ENCODE measurements at regions not wholly inside any gene's neighbourhood (a gene's known extent, or its start where the extent isn't known, plus 50 kb on each side); places are given as distances from the start of the nearest gene placed in this dataset.

DNA sequence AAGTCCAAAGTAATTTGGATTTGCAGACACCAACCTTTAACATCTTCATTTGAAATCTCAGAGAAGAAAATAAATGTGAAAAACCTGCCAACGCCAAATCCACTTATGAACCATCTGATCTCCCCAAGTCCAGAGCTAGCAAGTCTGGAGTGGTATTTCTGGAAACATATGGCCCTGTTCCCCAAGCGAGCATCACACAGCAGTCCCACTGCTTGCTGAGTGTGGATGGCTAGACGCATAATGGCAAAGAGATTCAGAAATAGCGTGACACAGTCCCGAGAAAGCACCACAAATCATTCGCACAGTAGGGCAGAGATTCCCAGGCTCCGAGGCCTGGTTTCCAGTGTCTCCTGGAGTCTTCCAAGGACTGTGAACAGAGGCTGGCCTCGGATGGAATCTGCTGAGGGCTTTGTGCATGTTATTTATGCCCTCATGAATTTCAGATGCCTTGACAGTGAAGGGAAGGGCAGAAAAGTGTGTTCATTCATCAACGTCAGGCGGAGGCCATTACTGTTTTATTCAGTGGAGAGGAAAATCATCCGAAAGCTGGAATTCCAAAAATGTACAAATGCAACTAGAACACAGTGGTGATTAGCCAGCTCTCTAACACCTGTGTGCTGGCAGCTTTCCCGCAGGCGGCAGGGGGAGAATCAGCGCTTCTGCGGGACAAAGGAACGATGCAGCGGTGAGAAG lies 417.0 kb downstream of the EIPR1 start:
- Histone ChIP-seq H3K36me3 (no peaks in the 10 kb centered on the region), H3K9me3 (no peaks in the 10 kb centered on the region), H3K4me3 (no peak overlapping the region), H3K27me3 (no peaks in the 10 kb centered on the region), H3K27ac (no peak overlapping the region), H3K4me1 (no peaks in the 10 kb centered on the region)
- intact Hi-C loops (cut with DNase I; ENCODE audit: low total_unique reads) (no loop called here), in situ Hi-C loops (cut with MboI; ENCODE audit: low sequenced_read_pairs in 4 of 4) (no loop called here)
- ATAC-seq (no peak), DNase-seq (no peak)
- TF ChIP-seq POLR2A (IDR thresholded peaks at IDR 0.05) (no peak), CTCF (IDR thresholded peaks at IDR 0.05 in 4 of 5, conservative IDR thresholded peaks at IDR 0.05 in 1 of 5) (no peak)

GRCh38 chr2:2950403-2950952 lies 427.1 kb downstream of the EIPR1 start:
- no peak overlapping the region for H3K27ac ChIP-seq
- no peaks in the 10 kb centered on the region for H3K4me1 ChIP-seq
- in situ Hi-C loops (cut with MboI; ENCODE audit: low sequenced_read_pairs in 4 of 4) (no loop called here), intact Hi-C loops (cut with DNase I; ENCODE audit: low total_unique reads) (no loop called here)
- ATAC-seq (no peak), DNase-seq (no peak)
- no peaks in the 10 kb centered on the region for H3K9me3 ChIP-seq
- no peak for TF ChIP-seq POLR2A (IDR thresholded peaks at IDR 0.05)
- no peak for TF ChIP-seq CTCF (IDR thresholded peaks at IDR 0.05 in 4 of 5, conservative IDR thresholded peaks at IDR 0.05 in 1 of 5)
- no peaks in the 10 kb centered on the region for H3K36me3 ChIP-seq
- no peak overlapping the region for H3K4me3 ChIP-seq
- H3K27me3 ChIP-seq, result no peaks in the 10 kb centered on the region

DNA sequence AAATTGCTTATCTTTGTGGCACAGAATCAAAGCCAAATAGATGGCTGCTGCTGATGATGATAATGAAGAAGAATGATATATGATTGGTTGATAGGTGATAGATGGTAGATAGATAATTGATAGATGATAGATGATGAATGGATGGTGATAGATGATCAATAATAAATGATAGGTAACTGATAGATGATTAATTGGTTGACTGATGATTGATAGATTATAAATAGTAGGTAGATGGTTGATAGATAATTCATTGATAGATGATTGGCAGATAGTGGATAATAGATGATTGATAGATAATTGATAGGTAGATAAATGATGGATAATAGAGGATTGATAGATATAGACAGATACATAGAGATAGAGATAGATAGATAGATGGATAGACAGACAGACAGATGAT lies 430.2 kb downstream of the EIPR1 start:
- ATAC-seq, result no peak
- in situ Hi-C loops (cut with MboI; ENCODE audit: low sequenced_read_pairs in 4 of 4), result no loop called here
- no peak for DNase-seq

GRCh38 chr2:2942906-2943305 lies 434.7 kb downstream of the EIPR1 start:
- ATAC-seq (no peak), DNase-seq (no peak)
- TF ChIP-seq POLR2A (IDR thresholded peaks at IDR 0.05) (no peak), CTCF (IDR thresholded peaks at IDR 0.05 in 4 of 5, conservative IDR thresholded peaks at IDR 0.05 in 1 of 5) (no peak)
- Histone ChIP-seq H3K27me3 (no peaks in the 10 kb centered on the region), H3K27ac (no peak overlapping the region), H3K4me3 (no peak overlapping the region), H3K36me3 (no peaks in the 10 kb centered on the region), H3K9me3 (no peaks in the 10 kb centered on the region), H3K4me1 (no peaks in the 10 kb centered on the region)
- in situ Hi-C loops (cut with MboI; ENCODE audit: low sequenced_read_pairs in 4 of 4), result no loop called here
- intact Hi-C loops (cut with DNase I; ENCODE audit: low total_unique reads), result no loop called here

More for the DNA sequence above, 430.2 kb downstream of the EIPR1 start:
- no peaks in the 10 kb centered on the region for H3K27me3 ChIP-seq
- no peaks in the 10 kb centered on the region for H3K36me3 ChIP-seq
- H3K27ac ChIP-seq, result no peak overlapping the region
- H3K4me3 ChIP-seq, result no peak overlapping the region
- TF ChIP-seq CTCF (IDR thresholded peaks at IDR 0.05 in 4 of 5, conservative IDR thresholded peaks at IDR 0.05 in 1 of 5) (no peak), POLR2A (IDR thresholded peaks at IDR 0.05) (no peak)
- no peaks in the 10 kb centered on the region for H3K9me3 ChIP-seq
- intact Hi-C loops (cut with DNase I; ENCODE audit: low total_unique reads), result no loop called here
- no peaks in the 10 kb centered on the region for H3K4me1 ChIP-seq

Measured in gastrocnemius medialis (tissue), 4 donors.